Central memory CD8-positive, alpha-beta T cell (primary cell): ENCODE measurements at regions not wholly inside any gene's neighbourhood (a gene's known extent, or its start where the extent isn't known, plus 50 kb on each side); places are given as distances from the start of the nearest gene placed in this dataset.
"Not testable (repeated sequence)": the region's sequence is repeated elsewhere in the genome, so short reads cannot be mapped to it uniquely, and the experiment has no call there.

Experiments
- ATAC-seq: fragments of 150-1000 bp; cut with Tn5 transposase; replicated peaks from 2 replicates; pipeline ENCODE4 v1.10.0; 2022; ENCODE audit warnings: mild to moderate bottlenecking, moderate FRiP score, moderate number of reproducible peaks; ENCODE audit not compliant: poor library complexity, severe bottlenecking; ENCODE audit errors: extremely low read depth
- DNase-seq, 2 donors: peaks; one replicate each; pipeline ENCODE4 v3.0.0; 2021; ENCODE audit warnings: low spot score in 2 of 2
- H3K27ac Mint-ChIP-seq: one replicate; pipeline ENCODE4 v1.8.0; 2022; ENCODE audit warnings: low read depth, mild to moderate bottlenecking, moderate library complexity, mixed read lengths
- H3K27me3 Mint-ChIP-seq: one replicate; pipeline ENCODE4 v1.8.0; 2022; ENCODE audit warnings: mixed read lengths
- H3K36me3 Mint-ChIP-seq: one replicate; pipeline ENCODE4 v1.8.0; 2022; ENCODE audit warnings: mild to moderate bottlenecking, moderate library complexity, mixed read lengths; ENCODE audit not compliant: insufficient read depth
- H3K4me1 Mint-ChIP-seq: one replicate; pipeline ENCODE4 v1.8.0; 2022; ENCODE audit warnings: mixed read lengths
- H3K4me3 Mint-ChIP-seq: one replicate; pipeline ENCODE4 v1.8.0; 2022; ENCODE audit warnings: mild to moderate bottlenecking, moderate library complexity, mixed read lengths
- H3K9me3 Mint-ChIP-seq: one replicate; pipeline ENCODE4 v1.8.0; 2022; ENCODE audit warnings: mixed read lengths

DNA sequence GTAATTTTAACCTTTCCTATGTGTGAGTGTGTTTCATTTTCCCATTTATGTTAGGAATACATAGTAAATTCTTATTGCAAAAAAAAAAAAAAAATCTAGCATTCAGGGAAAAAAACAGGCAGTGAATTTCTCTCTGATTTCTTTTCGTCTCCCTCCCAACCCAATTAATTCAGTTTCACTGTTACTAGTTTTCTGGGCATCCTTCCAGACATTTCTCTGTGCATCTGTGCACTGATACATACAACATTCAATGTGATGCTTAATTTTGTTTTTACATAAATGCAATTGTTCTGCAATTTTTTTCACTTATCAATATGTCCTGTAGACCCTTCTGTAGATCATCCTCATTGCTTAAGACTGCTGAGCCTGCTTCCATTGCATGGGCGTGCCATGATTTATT lies 694.3 kb upstream of the TBX3 start:
- H3K4me3 Mint-ChIP-seq: no peak overlapping the region
- DNase-seq: no peak
- no peaks in the 10 kb centered on the region for H3K27me3 Mint-ChIP-seq
- ATAC-seq: no peak
- no peaks in the 10 kb centered on the region for H3K4me1 Mint-ChIP-seq
- H3K9me3 Mint-ChIP-seq: peaks cover 38% of the 10 kb centered on the region
- H3K27ac Mint-ChIP-seq: no peak overlapping the region
- no peaks in the 10 kb centered on the region for H3K36me3 Mint-ChIP-seq

DNA sequence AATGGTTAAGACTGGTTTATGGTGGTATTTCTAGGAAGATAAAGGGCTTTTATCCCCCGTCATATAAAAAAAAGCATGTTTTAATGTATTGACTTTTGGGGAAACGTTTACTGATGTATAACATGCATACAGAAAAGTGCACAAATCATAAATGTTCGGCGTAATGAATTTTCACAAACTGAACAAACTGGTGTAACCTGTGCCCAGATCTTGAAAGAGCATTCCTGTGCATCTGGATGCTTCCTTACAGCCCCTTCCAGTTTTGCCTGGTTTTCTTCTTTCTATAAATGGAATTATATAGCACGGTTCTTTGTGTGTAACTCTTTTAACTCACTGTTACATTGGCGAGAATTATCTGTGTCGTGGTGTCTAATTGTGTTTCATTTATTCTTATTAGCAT lies 693.8 kb upstream of the TBX3 start:
- H3K4me1 Mint-ChIP-seq: no peaks in the 10 kb centered on the region
- H3K27ac Mint-ChIP-seq: no peak overlapping the region
- no peaks in the 10 kb centered on the region for H3K27me3 Mint-ChIP-seq
- peaks cover 38% of the 10 kb centered on the region for H3K9me3 Mint-ChIP-seq
- DNase-seq (no peak), ATAC-seq (no peak)
- H3K4me3 Mint-ChIP-seq: no peak overlapping the region
- H3K36me3 Mint-ChIP-seq: no peaks in the 10 kb centered on the region

DNA sequence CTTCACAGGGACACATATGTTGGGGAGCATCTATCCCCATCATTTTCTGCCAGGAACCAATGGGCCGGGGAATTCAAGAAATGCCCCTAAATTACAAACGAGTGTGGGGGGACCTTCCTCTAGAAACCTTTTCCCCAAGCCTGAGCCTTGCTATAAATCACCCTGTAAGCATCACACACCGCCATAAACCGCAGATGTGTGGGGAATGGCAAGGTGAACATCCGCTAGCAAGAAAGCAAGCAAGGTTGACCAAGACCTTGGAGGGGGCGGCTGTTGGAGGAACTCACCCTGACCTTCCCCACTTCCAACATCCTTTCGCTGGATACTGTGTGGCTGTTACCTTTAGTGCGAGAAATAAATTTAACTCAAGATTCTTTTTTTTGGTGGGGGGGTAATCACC lies 693.3 kb upstream of the TBX3 start:
- DNase-seq (no peak), ATAC-seq (no peak)
- Mint-ChIP-seq H3K4me3 (no peak overlapping the region), H3K36me3 (no peaks in the 10 kb centered on the region), H3K4me1 (no peaks in the 10 kb centered on the region), H3K27me3 (no peaks in the 10 kb centered on the region), H3K27ac (no peak overlapping the region), H3K9me3 (peaks cover 44% of the 10 kb centered on the region)

DNA sequence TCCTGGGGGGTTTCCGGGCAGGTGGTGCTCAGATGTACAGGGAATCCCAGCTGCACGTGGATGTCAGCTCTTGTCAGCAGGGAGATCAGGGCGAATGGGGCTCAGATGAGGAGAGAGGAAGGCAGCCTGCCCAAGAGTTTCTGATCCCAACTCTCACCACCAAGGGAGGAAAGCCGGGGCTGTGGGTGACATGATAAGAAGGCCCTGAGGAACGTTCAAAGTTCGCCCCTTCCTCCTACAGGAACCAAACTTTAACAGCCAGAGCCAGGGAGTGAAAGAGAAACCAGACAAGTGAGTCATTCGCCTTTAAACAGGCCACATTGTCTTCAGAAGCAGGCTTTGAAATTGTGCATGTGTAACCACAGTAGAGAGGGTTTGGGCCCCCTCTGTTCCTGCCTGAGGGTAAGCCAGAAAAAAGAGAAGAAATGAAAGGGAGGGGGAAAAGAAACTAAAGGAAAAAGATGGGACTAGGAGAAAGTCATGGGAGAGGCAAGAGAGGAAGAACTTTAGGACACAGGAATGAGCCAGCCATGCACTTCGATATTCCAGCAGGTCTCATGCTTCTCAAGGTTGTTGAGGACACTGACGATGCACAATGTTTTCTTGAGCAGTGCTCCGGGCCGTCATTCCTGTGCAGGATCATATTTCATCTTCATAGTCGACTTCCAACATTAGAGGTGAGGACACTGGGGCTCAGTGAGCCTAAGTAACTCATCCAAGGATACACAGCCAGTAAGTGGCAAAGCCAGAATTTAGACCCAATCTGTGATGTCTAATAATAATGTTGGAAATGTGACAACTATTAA lies 691.4 kb upstream of the TBX3 start:
- no peaks in the 10 kb centered on the region for H3K27me3 Mint-ChIP-seq
- ATAC-seq: no peak
- H3K9me3 Mint-ChIP-seq: peaks cover 37% of the 10 kb centered on the region
- H3K36me3 Mint-ChIP-seq: no peaks in the 10 kb centered on the region
- DNase-seq: no peak
- no peak overlapping the region for H3K4me3 Mint-ChIP-seq
- H3K27ac Mint-ChIP-seq: no peak overlapping the region
- H3K4me1 Mint-ChIP-seq: no peaks in the 10 kb centered on the region

DNA sequence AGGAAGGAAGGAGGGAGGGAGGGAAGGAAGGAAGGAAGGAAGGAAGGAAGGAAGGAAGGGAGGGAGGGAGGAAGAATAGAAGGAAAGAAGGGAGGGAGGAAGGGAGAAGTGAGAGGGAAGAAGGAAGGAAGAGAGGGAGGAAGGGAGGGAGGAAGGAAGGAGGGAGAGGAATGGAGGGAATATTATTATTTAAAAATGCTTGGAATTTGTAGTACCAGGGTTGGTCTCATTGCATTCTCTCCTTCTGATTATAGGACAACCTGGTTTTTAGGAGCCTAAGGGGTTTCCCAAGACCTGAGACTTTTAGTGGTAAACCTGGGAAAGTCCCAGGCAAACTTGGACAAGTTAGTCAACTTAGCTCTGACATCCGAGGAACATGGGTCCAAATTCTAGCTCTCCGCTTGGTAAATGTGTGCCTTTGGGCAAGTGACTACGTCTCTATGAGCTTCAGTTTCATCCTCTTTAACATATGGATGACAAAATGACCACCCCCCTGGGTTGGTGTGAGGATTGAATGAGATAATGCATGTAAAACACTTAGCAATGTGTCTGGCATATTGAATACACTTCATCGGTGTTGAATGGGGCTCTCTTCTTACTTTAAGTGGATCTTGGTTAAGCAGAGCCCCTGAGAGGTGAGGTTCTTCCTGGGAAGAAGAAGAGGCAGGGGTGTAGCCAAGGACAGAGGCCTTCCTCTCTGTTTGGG lies 690.7 kb upstream of the TBX3 start:
- ATAC-seq (no peak), DNase-seq (no peak)
- H3K9me3 Mint-ChIP-seq: peaks cover 39% of the 10 kb centered on the region
- no peaks in the 10 kb centered on the region for H3K27me3 Mint-ChIP-seq
- H3K4me1 Mint-ChIP-seq: no peaks in the 10 kb centered on the region
- H3K36me3 Mint-ChIP-seq: no peaks in the 10 kb centered on the region
- no peak overlapping the region for H3K27ac Mint-ChIP-seq
- no peak overlapping the region for H3K4me3 Mint-ChIP-seq

DNA sequence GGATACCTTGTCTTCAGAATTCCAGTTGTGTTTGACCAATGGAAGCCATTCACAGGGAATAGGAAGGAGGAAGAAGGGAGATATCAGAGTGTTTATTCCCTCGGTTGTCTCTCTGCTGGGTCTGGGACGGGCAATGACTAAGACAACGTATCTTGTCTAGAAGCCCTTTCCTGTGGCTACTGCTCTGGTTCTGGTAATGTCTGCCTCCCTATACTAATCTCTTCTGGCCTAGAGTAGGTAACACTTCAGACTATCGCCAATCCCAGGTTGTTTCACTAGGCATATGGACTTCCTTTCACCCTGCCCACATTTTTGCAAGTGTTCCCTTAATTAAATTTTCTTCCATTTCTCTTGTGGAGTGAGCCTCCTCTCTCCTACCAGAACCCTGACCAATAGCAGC lies 687.7 kb upstream of the TBX3 start:
- no peaks in the 10 kb centered on the region for H3K27me3 Mint-ChIP-seq
- H3K36me3 Mint-ChIP-seq: no peaks in the 10 kb centered on the region

DNA sequence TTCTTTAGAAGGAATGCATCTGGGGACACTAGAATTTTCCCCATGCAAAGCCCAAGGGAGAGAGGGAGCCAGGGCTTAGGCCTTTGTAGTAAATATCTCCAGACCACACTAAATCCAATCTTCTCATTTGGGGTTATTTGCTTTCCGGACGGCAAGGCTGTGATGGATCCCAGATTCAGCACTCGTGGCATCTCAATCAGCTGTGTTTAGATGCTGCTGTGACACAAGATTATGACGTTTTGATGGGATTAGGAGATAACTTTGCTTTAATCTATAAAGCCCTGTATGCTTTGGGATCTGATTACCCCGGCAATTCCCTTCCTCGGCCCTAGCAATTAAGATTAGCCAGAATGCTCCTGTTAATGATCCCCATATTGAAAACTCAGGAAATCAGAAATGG lies 686.7 kb upstream of the TBX3 start:
- Mint-ChIP-seq H3K36me3 (no peaks in the 10 kb centered on the region), H3K27me3 (no peaks in the 10 kb centered on the region), H3K27ac (no peak overlapping the region), H3K4me1 (no peaks in the 10 kb centered on the region), H3K9me3 (peaks cover 41% of the 10 kb centered on the region), H3K4me3 (no peak overlapping the region)
- ATAC-seq (no peak), DNase-seq (no peak)

More for the DNA sequence above, 687.7 kb upstream of the TBX3 start:
- Mint-ChIP-seq H3K4me1 (no peaks in the 10 kb centered on the region), H3K9me3 (peaks cover 39% of the 10 kb centered on the region), H3K27ac (no peak overlapping the region), H3K4me3 (no peak overlapping the region)
- DNase-seq (no peak), ATAC-seq (no peak)

DNA sequence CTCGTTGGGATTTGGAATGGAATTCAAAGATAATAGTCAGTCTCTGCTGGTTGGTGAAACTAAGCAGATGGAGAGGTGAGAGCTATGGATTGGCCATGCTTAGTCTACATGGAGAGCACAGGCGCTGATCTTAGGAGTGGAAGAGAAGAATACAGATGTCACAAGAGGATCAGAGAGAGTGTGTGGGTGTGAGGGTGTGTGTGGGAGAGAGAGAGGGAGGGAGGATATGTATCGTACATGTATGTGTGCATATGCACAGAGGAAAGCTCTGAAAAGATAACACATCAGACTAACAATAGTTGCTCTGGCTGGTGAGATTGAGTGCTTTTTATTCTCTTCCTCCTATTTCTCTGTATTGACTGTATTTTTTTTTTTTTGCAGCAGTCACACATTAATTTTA lies 686.2 kb upstream of the TBX3 start:
- peaks cover 42% of the 10 kb centered on the region for H3K9me3 Mint-ChIP-seq
- no peaks in the 10 kb centered on the region for H3K4me1 Mint-ChIP-seq
- no peaks in the 10 kb centered on the region for H3K36me3 Mint-ChIP-seq
- no peaks in the 10 kb centered on the region for H3K27me3 Mint-ChIP-seq
- ATAC-seq: no peak
- H3K4me3 Mint-ChIP-seq: no peak overlapping the region
- no peak for DNase-seq
- H3K27ac Mint-ChIP-seq: no peak overlapping the region

DNA sequence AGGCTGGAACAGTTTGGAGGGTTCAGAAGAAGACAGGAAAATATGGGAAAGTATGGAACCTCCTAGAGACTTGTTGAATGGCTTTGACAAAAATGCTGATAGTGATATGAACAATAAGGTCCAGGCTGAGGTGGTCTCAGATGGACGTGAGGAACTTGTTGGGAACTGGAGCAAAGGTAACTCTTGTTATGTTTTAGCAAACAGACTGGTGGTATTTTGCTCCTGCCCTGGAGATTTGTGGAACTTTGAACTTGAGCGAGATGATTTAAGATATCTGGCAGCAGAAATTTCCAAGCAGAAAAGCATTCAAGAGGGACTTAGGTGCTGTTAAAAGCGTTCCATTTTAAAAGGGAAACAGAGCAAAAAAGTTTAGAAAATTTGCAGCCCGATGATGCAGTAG lies 682.3 kb upstream of the TBX3 start:
- not testable (repeated sequence) for H3K27me3 Mint-ChIP-seq, H3K27ac Mint-ChIP-seq, DNase-seq, H3K36me3 Mint-ChIP-seq, H3K4me1 Mint-ChIP-seq, H3K4me3 Mint-ChIP-seq, ATAC-seq
- peaks cover 21% of the 10 kb centered on the region for H3K9me3 Mint-ChIP-seq

DNA sequence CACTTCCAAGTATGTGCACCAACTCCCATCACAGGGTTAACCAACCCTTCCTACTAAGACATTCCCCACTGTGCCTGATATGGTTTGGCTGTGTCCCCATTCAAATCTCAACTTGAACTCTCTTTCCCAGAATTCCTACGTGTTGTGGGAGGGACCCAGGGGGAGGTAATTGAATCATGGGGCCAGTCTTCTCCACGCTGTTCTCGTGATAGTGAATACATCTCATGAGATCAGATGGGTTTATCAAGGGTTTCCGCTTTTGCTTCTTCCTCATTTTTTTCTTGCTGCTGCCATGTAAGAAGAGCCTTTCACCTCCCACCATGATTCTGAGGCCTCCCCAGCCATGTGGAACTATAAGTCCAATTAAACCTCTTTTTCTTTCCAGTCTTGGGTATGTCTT lies 681.8 kb upstream of the TBX3 start:
- H3K4me1 Mint-ChIP-seq, ATAC-seq, H3K4me3 Mint-ChIP-seq, H3K27me3 Mint-ChIP-seq, H3K27ac Mint-ChIP-seq, DNase-seq, H3K36me3 Mint-ChIP-seq: not testable (repeated sequence)
- peaks cover 21% of the 10 kb centered on the region for H3K9me3 Mint-ChIP-seq

DNA sequence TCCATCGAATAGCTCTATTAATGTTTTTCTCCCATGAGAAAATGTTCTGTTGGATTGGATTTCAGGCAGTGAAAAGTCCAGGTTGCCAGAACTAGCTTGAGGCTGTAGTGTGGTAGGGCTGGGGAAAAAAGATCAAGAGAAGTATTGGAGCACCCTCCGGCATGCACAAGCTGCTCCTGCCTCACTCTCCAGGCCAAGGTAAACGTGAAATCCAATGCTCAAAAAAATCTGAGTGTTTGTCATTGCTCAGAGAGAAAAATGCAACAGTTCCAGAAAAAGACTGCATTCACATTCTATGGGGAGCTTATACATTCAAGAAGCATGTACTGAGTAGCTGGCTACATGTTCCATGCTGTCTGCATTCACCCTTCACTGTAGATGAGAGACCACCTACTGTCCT lies 680.9 kb upstream of the TBX3 start:
- no peak for ATAC-seq
- Mint-ChIP-seq H3K9me3 (peaks cover 16% of the 10 kb centered on the region), H3K4me3 (no peak overlapping the region), H3K4me1 (no peaks in the 10 kb centered on the region), H3K27ac (no peak overlapping the region), H3K27me3 (no peaks in the 10 kb centered on the region), H3K36me3 (no peaks in the 10 kb centered on the region)
- DNase-seq: no peak

DNA sequence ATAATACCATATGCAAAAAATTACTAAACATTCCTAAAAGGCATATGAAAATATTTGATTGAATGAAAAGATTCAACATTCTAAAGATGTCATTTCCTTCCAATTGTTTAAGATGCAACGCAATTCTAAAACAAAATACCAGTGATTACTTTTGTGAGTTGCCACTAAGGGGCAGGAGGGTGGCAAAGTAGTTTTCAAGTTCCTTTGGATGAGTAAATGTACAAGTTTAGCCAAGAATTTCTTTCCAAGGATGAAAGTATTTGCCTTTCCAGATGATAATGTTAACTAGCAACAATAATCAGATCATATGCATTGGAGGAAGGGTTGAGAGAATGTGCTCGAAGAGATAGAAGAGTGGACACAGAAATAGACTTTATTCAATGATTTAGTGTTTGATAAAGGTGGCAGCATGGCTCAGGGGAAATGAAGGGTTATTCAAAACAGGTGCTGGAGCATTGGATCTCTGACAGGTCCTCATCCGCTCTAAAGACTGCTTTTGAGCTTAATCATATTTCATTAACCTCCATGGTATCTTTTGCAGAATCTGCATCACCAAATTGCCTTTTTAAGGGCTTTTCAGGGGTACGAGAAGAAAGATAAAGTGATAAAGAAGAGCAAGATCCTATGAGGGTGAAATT lies 678.5 kb upstream of the TBX3 start:
- Mint-ChIP-seq H3K27me3 (no peaks in the 10 kb centered on the region), H3K36me3 (no peaks in the 10 kb centered on the region), H3K27ac (no peak overlapping the region), H3K9me3 (peaks cover 14% of the 10 kb centered on the region), H3K4me3 (no peak overlapping the region), H3K4me1 (no peaks in the 10 kb centered on the region)
- ATAC-seq: no peak
- no peak for DNase-seq

DNA sequence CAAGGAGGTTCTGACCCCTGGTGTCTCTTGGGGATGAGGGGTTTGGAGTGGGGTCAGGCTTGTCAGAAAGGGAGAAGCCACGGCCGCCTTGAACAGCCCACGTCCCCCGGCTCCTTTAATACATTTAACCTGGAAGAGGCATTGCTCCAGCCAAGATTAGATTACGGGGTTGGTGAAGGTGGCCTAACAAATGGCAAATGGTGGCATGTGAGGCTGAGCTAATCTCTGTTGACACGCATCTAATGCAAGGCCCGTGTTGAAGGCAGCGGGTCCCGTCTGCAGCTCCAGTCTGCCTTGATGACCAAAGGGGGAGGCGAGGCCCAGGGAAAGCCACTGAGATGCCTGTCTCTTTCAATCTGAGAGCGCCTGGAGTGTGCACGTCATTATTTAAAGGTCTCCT lies 673.7 kb upstream of the TBX3 start:
- no peaks in the 10 kb centered on the region for H3K27me3 Mint-ChIP-seq
- no peaks in the 10 kb centered on the region for H3K36me3 Mint-ChIP-seq
- no peak overlapping the region for H3K4me3 Mint-ChIP-seq
- H3K9me3 Mint-ChIP-seq: peaks cover 28% of the 10 kb centered on the region
- H3K27ac Mint-ChIP-seq: no peak overlapping the region
- no peaks in the 10 kb centered on the region for H3K4me1 Mint-ChIP-seq
- DNase-seq (no peak), ATAC-seq (no peak)
